HG02763 (cell line): ENCODE measurements at regions not wholly inside any gene's neighbourhood (a gene's known extent, or its start where the extent isn't known, plus 50 kb on each side); places are given as distances from the start of the nearest gene placed in this dataset.
"Not testable (repeated sequence)": the region's sequence is repeated elsewhere in the genome, so short reads cannot be mapped to it uniquely, and the experiment has no call there.

Experiments used
- ATAC-seq: cut with Tn5 transposase; IDR thresholded peaks from one replicate; pipeline ENCODE4 v1.9.1; 2021; ENCODE audit warnings: mild to moderate bottlenecking, moderate library complexity; ENCODE audit not compliant: unreplicated experiment

DNA sequence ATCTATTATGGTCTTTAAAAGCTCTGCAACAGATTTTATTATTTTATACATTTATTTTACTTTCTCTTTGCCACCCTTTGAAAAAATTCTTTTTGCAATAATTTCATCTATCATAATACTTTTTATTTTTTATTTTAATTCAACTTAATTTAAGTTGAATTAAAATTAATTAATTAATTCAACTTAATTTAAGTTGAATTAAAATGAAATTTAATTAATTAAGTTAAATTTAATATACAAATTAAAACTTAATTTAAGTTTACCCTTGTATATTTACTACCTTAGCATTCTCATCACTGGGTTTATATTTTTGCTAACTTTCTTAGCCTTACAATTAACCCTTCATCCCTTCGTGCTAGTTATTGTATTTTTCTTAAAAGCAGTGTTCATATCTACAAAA lies 301.4 kb downstream of the SLITRK5 start:
- no peak for ATAC-seq

- ATAC-seq, result no peak
Observed at GRCh38 chr13:87975035-87975434, 303.9 kb downstream of the SLITRK5 start.

DNA sequence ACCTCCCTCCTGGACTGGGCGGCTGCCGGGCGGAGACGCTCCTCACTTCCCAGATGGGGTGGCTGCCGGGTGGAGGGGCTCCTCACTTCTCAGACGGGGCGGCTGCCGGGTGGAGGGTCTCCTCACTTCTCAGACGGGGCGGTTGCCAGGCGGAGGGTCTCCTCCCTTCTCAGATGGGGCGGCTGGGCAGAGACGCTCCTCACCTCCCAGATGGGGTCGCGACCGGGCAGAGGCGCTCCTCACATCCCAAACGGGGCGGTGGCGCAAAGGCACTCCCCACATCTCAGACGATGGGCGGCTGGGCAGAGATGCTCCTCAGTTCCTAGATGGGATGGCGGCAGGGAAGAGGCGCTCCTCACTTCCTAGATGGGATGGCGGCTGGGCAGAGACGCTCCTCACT lies 305.5 kb downstream of the SLITRK5 start:
- not testable (repeated sequence) for ATAC-seq

- ATAC-seq, result no peak
Observed at GRCh38 chr13:87981416-87981815, 310.2 kb downstream of the SLITRK5 start.

DNA sequence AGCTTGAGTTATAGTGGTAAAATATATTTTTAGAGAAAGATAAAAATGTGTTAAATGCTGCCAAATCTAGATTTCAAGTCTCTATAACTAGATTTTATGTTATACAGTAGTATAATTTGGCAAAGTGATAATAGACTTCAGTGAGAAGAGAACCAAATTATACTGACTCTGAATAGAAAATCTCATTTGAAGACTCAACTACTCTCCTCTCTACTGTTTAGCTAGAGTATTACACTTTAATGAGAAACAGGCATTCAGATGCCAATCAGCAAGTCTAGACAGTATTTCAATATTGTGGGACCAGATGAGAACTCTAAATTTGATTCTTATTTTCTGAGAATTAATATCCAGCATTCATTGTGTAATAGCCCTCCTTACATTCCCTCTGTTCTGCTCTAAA lies 311.2 kb downstream of the SLITRK5 start:
- no peak for ATAC-seq

DNA sequence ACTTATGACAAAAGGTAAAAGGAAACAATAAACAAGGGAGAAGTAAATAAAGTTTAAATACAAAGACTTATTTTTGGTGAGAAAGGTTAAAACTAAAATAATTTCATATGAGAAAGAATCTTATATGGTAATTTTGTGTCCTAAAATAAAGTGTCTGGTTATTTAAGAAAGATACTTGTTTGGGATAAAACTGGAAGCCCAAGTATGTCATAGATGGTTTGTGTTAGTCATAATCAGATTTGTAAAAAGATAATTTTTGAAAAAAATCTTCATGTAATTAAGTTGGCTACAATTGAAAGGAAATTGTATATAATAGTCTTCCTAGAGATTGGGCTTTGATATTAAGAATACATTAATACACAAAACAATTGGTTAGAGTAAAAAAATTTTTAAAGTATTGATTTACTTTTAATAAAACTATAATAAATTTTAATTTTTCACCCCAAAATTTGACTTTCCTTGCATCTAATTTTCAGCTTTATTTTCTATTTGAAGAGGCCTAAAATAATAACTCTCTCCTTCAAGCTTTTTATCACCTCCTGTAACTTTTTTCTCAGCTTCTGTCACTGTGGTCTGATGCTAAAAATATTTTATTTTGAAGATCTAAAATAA lies 315.6 kb downstream of the SLITRK5 start:
- no peak for ATAC-seq

DNA sequence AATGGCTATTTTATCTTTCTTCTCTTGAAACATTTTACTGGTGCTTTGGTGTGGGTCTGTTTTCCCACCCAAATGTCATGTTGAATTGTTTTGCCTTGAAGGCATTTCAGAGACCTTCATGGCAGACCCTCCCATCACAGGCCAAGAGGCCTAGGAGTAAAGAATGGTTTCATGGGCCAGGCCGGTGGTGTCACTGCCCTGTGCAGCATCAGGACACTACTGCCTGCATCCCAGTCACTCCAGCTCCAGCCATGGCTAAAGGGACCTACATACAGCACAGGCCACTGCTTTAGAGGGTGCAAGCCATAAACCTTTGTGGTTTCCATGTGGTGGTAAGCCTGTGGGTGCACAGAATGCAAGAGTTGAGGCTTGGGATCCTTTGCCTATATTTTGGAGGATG lies 326.9 kb downstream of the SLITRK5 start:
- ATAC-seq, result no peak

DNA sequence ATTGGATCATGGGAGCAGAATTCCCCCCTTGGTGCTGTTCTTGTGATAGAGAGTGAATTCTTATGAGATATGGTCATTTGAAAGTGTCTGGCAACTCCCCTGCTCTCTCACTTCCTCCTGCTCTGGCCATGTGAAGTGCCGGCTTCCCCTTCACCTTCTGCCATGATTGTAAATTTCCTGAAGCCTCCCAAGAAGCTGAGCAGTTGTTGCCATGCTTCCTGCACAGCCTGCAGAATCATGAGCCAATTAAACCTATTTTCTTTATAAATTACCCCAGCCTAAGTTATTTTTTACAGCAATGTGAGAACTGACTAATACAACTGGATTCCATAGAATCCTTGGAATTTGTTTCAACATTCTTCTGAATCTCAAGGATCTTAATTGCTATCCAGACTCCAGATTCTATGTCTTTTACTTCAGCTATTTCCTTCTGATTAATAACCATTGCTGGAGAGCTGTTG lies 328.1 kb downstream of the SLITRK5 start:
- no peak for ATAC-seq

DNA sequence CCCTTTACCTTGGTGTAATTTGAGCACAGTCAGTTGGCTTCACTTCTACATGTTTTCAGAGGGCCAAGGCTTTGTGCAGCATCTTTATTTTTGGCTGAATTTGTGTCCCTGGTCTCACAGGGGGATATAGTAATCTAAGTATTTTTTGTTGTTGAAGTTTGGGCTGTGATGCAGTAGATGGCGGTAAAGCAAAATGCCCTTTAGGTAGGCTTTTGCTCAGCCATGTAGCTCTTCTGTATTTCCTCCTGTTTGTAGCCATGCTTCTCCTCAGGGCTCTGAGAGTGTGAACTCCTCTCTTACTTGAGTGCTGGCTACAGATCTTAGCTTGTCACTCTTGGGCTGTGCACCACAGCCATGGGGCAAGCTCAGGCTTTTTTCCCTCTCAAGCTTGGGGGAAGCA lies 328.6 kb downstream of the SLITRK5 start:
- ATAC-seq, result no peak

GRCh38 chr13:88000239-88000638 lies 329.1 kb downstream of the SLITRK5 start:
- no peak for ATAC-seq

- ATAC-seq, result no peak
Observed at GRCh38 chr13:88000787-88001186, 329.6 kb downstream of the SLITRK5 start.

DNA sequence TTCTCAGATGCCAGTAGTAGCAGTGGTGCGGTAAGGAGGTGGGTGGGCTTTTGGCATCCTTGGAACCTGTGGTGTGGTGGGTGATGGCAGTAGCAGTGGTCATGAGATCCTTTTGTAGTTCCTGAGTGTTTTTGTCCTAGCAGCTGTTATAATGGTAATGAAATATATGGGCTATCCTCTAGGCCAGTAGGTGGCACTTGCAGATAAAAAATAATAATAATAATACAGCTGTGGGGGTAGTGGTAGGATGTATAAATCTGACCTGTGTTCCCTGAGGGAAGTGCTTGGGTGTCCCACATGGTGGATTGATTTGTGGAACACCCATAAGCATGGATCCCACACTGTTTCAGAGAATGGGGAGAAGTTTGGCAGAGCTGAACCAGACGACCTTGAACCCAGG lies 334.0 kb downstream of the SLITRK5 start:
- ATAC-seq, result no peak

- ATAC-seq, result no peak
Observed at GRCh38 chr13:88014527-88014926, 343.4 kb downstream of the SLITRK5 start.

GRCh38 chr13:88022431-88023208 lies 351.4 kb downstream of the SLITRK5 start:
- no peak for ATAC-seq

DNA sequence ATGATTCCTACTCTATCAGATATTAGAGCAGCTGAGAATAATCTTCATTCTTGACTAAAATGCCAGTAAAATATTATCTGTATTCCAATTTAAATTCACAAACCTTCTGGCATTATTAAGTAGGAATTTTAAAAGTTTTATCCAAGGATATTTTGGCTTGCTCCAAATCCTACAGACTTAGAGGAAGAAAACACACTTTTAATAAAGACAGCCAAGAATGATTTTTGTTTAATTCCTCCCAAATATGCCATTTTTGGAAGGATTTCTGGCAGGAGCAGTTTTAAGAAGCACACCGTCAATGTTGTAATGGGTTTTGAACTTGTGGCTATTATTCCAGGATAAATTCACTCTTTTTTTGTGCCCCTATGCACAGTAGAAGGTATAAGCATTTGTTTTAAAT lies 355.1 kb downstream of the SLITRK5 start:
- ATAC-seq, result no peak

GRCh38 chr13:88031980-88032559 lies 360.9 kb downstream of the SLITRK5 start:
- ATAC-seq, result no peak

- ATAC-seq, result not testable (repeated sequence)
Observed at GRCh38 chr13:88036205-88036604, 365.0 kb downstream of the SLITRK5 start.

- no peak for ATAC-seq
Observed at GRCh38 chr13:88042489-88042888, 371.3 kb downstream of the SLITRK5 start.

- ATAC-seq, result no peak
Observed at GRCh38 chr13:88051746-88052482, 380.7 kb downstream of the SLITRK5 start.

GRCh38 chr13:88063741-88064140 lies 392.6 kb downstream of the SLITRK5 start:
- ATAC-seq, result no peak

DNA sequence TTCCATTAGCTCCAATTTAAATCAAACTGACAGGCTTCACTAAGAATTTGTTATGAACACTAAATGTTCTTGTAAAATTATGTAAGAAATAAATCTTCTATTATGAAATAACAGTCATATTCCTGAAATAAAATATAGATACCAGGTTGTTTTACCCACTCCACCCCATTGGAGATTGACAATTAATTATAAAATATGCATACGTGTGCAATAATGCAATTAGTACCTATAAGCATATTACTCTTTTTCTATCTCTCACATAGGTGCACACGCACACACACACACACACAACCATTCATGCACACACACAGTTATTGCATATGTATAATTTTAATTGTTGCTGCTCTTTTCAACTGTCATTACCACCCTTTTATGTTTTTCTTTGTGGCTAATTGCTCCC lies 395.7 kb downstream of the SLITRK5 start:
- ATAC-seq, result no peak
